OCI-M2 (cell line): ENCODE measurements at regions not wholly inside any gene's neighbourhood (a gene's known extent, or its start where the extent isn't known, plus 50 kb on each side); places are given as distances from the start of the nearest gene placed in this dataset.

ENCODE experiments used
- DNase-seq: peaks from one replicate; lab custom pipeline; 2025; ENCODE audit not compliant: unreplicated experiment; lab: John Stamatoyannopoulos, UW

- no peak for DNase-seq
Measured at GRCh38 chr5:158309088-158309807, 450.3 kb upstream of the CLINT1 start.

GRCh38 chr5:158308429-158309025 lies 449.6 kb upstream of the CLINT1 start:
- DNase-seq = no peak

GRCh38 chr5:158305861-158306260 lies 446.9 kb upstream of the CLINT1 start:
- no peak for DNase-seq

GRCh38 chr5:158304607-158305006 lies 445.7 kb upstream of the CLINT1 start:
- no peak for DNase-seq

GRCh38 chr5:158303883-158304282 lies 444.9 kb upstream of the CLINT1 start:
- DNase-seq = no peak

- no peak for DNase-seq
Measured at GRCh38 chr5:158303275-158303674, 444.3 kb upstream of the CLINT1 start.

- no peak for DNase-seq
Measured at GRCh38 chr5:158302029-158302428, 443.1 kb upstream of the CLINT1 start.

- DNase-seq = no peak
Measured at GRCh38 chr5:158301186-158301585, 442.2 kb upstream of the CLINT1 start.

GRCh38 chr5:158300256-158300655 lies 441.3 kb upstream of the CLINT1 start:
- no peak for DNase-seq

GRCh38 chr5:158297002-158297527 lies 438.1 kb upstream of the CLINT1 start:
- DNase-seq = no peak

GRCh38 chr5:158294701-158295100 lies 435.8 kb upstream of the CLINT1 start:
- DNase-seq = no peak

GRCh38 chr5:158292981-158293380 lies 434.0 kb upstream of the CLINT1 start:
- no peak for DNase-seq

- no peak for DNase-seq
Measured at GRCh38 chr5:158289967-158290366, 431.0 kb upstream of the CLINT1 start.

GRCh38 chr5:158288272-158288657 lies 429.3 kb upstream of the CLINT1 start:
- DNase-seq = no peak

- DNase-seq = no peak
Measured at GRCh38 chr5:158287643-158288271, 428.8 kb upstream of the CLINT1 start.

GRCh38 chr5:158286827-158287226 lies 427.9 kb upstream of the CLINT1 start:
- no peak for DNase-seq

GRCh38 chr5:158285698-158286097 lies 426.8 kb upstream of the CLINT1 start:
- DNase-seq = no peak

- DNase-seq = no peak
Measured at GRCh38 chr5:158284242-158284641, 425.3 kb upstream of the CLINT1 start.

GRCh38 chr5:158283397-158283796 lies 424.5 kb upstream of the CLINT1 start:
- DNase-seq = no peak

- DNase-seq = no peak
Measured at GRCh38 chr5:158278216-158278925, 419.4 kb upstream of the CLINT1 start.

GRCh38 chr5:158277276-158277675 lies 418.3 kb upstream of the CLINT1 start:
- no peak for DNase-seq

GRCh38 chr5:158276692-158277091 lies 417.7 kb upstream of the CLINT1 start:
- DNase-seq = no peak
